Nephron progenitor cell (in vitro differentiated cells): ENCODE measurements at regions not wholly inside any gene's neighbourhood (a gene's known extent, or its start where the extent isn't known, plus 50 kb on each side); places are given as distances from the start of the nearest gene placed in this dataset.

Source experiments
- DNase-seq: peaks from one replicate; pipeline ENCODE4 v3.0.0; 2021
- H3K27ac Mint-ChIP-seq: 2 replicates; pipeline ENCODE4 v1.8.0; 2021; ENCODE audit warnings: mild to moderate bottlenecking, moderate library complexity, mixed read lengths
- H3K27me3 Mint-ChIP-seq: 2 replicates; pipeline ENCODE4 v1.8.0; 2021; ENCODE audit warnings: mild to moderate bottlenecking, low read depth, mixed read lengths; ENCODE audit not compliant: poor library complexity
- H3K36me3 Mint-ChIP-seq: 2 replicates; pipeline ENCODE4 v1.8.0; 2021; ENCODE audit warnings: low read depth, mixed read lengths
- H3K4me1 Mint-ChIP-seq: 2 replicates; pipeline ENCODE4 v1.8.0; 2021; ENCODE audit warnings: mixed read lengths
- H3K4me3 Mint-ChIP-seq: 2 replicates; pipeline ENCODE4 v1.8.0; 2021; ENCODE audit warnings: mild to moderate bottlenecking, moderate library complexity, mixed read lengths
- H3K9me3 Mint-ChIP-seq: 2 replicates; pipeline ENCODE4 v1.8.0; 2021; ENCODE audit warnings: mild to moderate bottlenecking, moderate library complexity, mixed read lengths
- TF ChIP-seq, protein P1 (sequence below): fragments of 200-600 bp; sonication (generic); IDR thresholded peaks from 2 replicates; pipeline ENCODE4 v1.5.0; 2021; ENCODE audit warnings: antibody characterized with exemption

DNA sequence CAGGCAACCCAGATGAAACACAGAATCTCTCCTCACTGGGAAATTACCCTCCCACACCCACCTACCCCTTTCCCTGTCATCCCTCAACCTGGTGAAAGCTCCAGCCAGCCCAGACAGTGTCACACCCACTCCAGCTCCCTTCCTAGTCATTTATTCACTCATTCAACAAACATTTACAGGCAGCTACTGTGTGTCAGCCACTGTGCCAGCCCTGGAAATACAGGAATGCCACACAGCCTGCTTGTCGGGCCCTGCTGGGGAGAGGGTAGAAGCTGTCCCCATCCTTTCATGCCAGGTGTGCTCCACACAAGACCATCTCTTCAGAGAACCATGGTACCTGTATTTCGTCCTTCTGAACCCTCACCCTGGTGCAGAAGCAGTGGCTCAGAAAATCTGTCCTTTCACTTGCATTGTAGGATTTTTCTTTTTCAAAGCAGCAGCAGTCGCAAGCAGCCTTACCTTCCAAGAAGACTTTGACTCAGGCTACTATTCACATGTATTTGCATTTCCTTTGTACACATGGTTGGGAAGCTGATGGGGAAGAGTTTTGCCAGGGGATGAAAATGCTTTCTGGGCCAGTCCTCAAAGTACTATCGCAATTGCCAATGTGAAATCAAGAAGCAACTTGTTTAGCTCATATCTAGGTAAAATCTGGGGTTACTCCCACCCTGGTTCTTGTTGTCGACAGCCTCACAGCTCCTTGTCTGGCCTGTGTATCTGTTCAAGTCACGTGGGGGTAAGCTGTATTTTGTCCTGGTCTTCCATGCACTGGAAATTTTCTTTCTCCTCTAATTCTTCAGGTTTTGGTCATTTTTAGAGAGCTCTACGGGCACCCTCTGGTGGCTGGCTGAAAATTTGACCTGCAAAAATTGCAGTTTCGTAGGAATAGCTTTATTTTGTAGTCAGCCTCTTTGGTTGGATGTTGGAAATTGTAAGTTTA is 147.4 kb upstream of the EGLN3 start:
- no peak overlapping the region for H3K27ac Mint-ChIP-seq
- H3K4me3 Mint-ChIP-seq, result no peak overlapping the region
- H3K27me3 Mint-ChIP-seq, result peaks cover 3% of the 10 kb centered on the region
- TF ChIP-seq, protein P1, sequence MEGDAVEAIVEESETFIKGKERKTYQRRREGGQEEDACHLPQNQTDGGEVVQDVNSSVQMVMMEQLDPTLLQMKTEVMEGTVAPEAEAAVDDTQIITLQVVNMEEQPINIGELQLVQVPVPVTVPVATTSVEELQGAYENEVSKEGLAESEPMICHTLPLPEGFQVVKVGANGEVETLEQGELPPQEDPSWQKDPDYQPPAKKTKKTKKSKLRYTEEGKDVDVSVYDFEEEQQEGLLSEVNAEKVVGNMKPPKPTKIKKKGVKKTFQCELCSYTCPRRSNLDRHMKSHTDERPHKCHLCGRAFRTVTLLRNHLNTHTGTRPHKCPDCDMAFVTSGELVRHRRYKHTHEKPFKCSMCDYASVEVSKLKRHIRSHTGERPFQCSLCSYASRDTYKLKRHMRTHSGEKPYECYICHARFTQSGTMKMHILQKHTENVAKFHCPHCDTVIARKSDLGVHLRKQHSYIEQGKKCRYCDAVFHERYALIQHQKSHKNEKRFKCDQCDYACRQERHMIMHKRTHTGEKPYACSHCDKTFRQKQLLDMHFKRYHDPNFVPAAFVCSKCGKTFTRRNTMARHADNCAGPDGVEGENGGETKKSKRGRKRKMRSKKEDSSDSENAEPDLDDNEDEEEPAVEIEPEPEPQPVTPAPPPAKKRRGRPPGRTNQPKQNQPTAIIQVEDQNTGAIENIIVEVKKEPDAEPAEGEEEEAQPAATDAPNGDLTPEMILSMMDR, result peak; percentile 64
- no peaks in the 10 kb centered on the region for H3K9me3 Mint-ChIP-seq
- DNase-seq, result peak; percentile 38
- peaks cover 27% of the 10 kb centered on the region for H3K4me1 Mint-ChIP-seq
- H3K36me3 Mint-ChIP-seq, result no peaks in the 10 kb centered on the region

DNA sequence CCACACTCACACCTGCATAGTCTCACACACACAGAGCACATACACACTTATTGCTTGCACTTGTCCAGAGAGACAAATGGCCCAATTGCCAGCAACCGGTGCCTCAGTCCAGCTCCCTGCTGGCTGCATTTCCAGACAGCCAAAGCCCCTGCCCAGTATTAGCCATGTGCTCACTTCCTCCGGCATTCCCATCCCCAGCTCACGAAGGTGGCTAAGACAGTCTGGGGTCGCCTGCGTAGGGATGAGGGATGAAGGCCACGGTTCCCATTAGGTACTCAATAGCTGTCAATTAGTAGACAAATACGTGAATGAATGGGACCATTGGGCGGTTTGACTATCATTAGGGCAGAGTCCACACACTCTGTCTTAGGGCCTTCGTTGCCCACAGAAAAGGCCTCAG is 146.8 kb upstream of the EGLN3 start:
- TF ChIP-seq, protein P1, result no peak
- Mint-ChIP-seq H3K27ac (no peak overlapping the region), H3K4me1 (peaks cover 22% of the 10 kb centered on the region), H3K27me3 (peaks cover 3% of the 10 kb centered on the region), H3K36me3 (no peaks in the 10 kb centered on the region), H3K9me3 (no peaks in the 10 kb centered on the region), H3K4me3 (no peak overlapping the region)
- no peak for DNase-seq

DNA sequence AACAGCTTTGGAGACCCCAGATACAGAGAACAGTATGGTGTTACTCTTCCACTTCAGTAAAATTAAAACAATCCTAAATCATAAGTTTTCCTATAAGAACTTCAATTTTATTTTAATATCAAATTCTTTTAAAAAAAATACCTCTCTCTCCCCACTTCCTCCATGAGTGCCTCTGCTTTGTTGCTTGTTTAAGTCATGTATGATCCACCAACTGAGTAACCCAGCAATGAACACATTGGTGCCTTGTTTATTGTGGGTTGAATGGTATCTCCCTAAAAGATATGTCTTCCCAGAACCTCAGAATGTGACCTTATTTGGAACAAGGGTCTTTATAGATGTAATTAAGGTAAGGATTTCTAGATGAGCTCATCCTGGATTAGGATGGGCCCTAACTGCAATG is 143.5 kb upstream of the EGLN3 start:
- H3K27ac Mint-ChIP-seq, result no peak overlapping the region
- H3K9me3 Mint-ChIP-seq, result no peaks in the 10 kb centered on the region
- H3K4me1 Mint-ChIP-seq, result peaks cover 15% of the 10 kb centered on the region
- DNase-seq, result no peak
- H3K27me3 Mint-ChIP-seq, result peaks cover 3% of the 10 kb centered on the region
- TF ChIP-seq, protein P1, result no peak
- H3K4me3 Mint-ChIP-seq, result no peak overlapping the region
- H3K36me3 Mint-ChIP-seq, result no peaks in the 10 kb centered on the region

DNA sequence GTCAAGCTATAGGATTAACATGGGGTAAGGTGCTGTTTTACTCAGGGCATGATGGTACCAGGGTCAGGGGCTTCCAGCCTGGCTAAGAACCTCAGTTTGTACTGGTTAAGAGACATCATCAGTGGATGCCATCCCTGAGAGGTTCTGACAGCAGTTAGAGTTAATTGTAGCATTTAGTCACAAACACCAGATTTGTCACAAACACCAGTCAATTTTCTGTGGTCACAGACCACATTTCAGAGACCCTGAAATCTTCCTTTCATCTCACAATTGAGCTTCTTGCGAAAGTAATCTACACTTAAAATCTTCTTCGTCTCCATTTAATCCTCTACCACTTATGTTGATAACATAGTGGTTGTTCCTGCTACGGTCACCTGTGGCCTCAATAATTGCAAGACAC is 143.0 kb upstream of the EGLN3 start:
- Mint-ChIP-seq H3K27ac (no peak overlapping the region), H3K9me3 (no peaks in the 10 kb centered on the region), H3K4me3 (no peak overlapping the region), H3K36me3 (no peaks in the 10 kb centered on the region), H3K4me1 (peaks cover 10% of the 10 kb centered on the region), H3K27me3 (peaks cover 3% of the 10 kb centered on the region)
- DNase-seq, result no peak
- TF ChIP-seq, protein P1, result no peak

- Mint-ChIP-seq H3K4me3 (no peak overlapping the region), H3K27ac (no peak overlapping the region), H3K9me3 (peaks cover 10% of the 10 kb centered on the region), H3K27me3 (no peaks in the 10 kb centered on the region), H3K4me1 (no peaks in the 10 kb centered on the region), H3K36me3 (peaks cover 5% of the 10 kb centered on the region)
- TF ChIP-seq, protein P1, result no peak
- DNase-seq, result no peak
Observed at GRCh38 chr14:34090451-34090850, 139.6 kb upstream of the EGLN3 start.

- H3K36me3 Mint-ChIP-seq, result peaks cover 5% of the 10 kb centered on the region
- peaks cover 10% of the 10 kb centered on the region for H3K4me1 Mint-ChIP-seq
- no peak overlapping the region for H3K4me3 Mint-ChIP-seq
- peaks cover 10% of the 10 kb centered on the region for H3K9me3 Mint-ChIP-seq
- TF ChIP-seq, protein P1, result no peak
- H3K27me3 Mint-ChIP-seq, result no peaks in the 10 kb centered on the region
- no peak for DNase-seq
- H3K27ac Mint-ChIP-seq, result no peak overlapping the region
Observed at GRCh38 chr14:34088914-34089313, 138.0 kb upstream of the EGLN3 start.
